Endothelial cell of umbilical vein (primary cell): ENCODE measurements at regions not wholly inside any gene's neighbourhood (a gene's known extent, or its start where the extent isn't known, plus 50 kb on each side); places are given as distances from the start of the nearest gene placed in this dataset.
"Not testable (repeated sequence)": the region's sequence is repeated elsewhere in the genome, so short reads cannot be mapped to it uniquely, and the experiment has no call there.

ENCODE experiments used
- EZH2 ChIP-seq: IDR thresholded peaks from 2 replicates; pipeline ENCODE4 v1.6.1; 2012; ENCODE audit warnings: borderline replicate concordance, low read depth, mild to moderate bottlenecking, moderate library complexity, low read length, inconsistent platforms; ENCODE audit not compliant: severe bottlenecking
- GATA2 ChIP-seq: IDR thresholded peaks from 2 replicates; pipeline ENCODE4 v1.7.0; 2011; ENCODE audit warnings: low read depth, mild to moderate bottlenecking, moderate library complexity, mixed read lengths, low read length; ENCODE audit not compliant: insufficient read length, insufficient read depth
- JUN ChIP-seq: IDR thresholded peaks from 2 replicates; pipeline ENCODE4 v1.6.1; 2011; ENCODE audit warnings: borderline replicate concordance, low read depth; ENCODE audit not compliant: insufficient read length, insufficient read depth
- MYC ChIP-seq: IDR thresholded peaks from one replicate; pipeline ENCODE4 v1.6.1; 2011; ENCODE audit warnings: mild to moderate bottlenecking, low read depth, low read length
- POLR2A ChIP-seq: IDR thresholded peaks from 2 replicates; pipeline ENCODE4 v1.6.1; 2012; ENCODE audit warnings: low read depth, mild to moderate bottlenecking, control low read depth, low read length
- POLR2AphosphoS5 ChIP-seq: IDR thresholded peaks from 2 replicates; pipeline ENCODE4 v1.6.1; 2012; ENCODE audit warnings: low read depth, mild to moderate bottlenecking, control low read depth, low read length, moderate library complexity; ENCODE audit not compliant: insufficient read depth
- TF ChIP-seq, protein P1 (sequence below), 2 donors: IDR thresholded peaks; 1 replicate in 1 of 2; 2 replicates in 1 of 2; pipeline ENCODE4 v1.5.1; 2011; ENCODE audit warnings: low read length in 2 of 2, mild to moderate bottlenecking in 2 of 2, moderate library complexity in 2 of 2, control low read depth in 1 of 2, inconsistent platforms in 1 of 2, low read depth in 1 of 2; ENCODE audit not compliant: insufficient read depth in 1 of 2; ENCODE audit errors: extremely low read depth in 1 of 2

- TF ChIP-seq POLR2A, MYC, POLR2AphosphoS5, GATA2, EZH2, JUN: not testable (repeated sequence)
- TF ChIP-seq, protein P1, sequence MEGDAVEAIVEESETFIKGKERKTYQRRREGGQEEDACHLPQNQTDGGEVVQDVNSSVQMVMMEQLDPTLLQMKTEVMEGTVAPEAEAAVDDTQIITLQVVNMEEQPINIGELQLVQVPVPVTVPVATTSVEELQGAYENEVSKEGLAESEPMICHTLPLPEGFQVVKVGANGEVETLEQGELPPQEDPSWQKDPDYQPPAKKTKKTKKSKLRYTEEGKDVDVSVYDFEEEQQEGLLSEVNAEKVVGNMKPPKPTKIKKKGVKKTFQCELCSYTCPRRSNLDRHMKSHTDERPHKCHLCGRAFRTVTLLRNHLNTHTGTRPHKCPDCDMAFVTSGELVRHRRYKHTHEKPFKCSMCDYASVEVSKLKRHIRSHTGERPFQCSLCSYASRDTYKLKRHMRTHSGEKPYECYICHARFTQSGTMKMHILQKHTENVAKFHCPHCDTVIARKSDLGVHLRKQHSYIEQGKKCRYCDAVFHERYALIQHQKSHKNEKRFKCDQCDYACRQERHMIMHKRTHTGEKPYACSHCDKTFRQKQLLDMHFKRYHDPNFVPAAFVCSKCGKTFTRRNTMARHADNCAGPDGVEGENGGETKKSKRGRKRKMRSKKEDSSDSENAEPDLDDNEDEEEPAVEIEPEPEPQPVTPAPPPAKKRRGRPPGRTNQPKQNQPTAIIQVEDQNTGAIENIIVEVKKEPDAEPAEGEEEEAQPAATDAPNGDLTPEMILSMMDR (IDR thresholded peaks at IDR 0.05; ENCODE audit: extremely low read depth in 1 of 2, insufficient read depth in 1 of 2, low read depth in 1 of 2, low read length in 2 of 2): not testable (repeated sequence)
These were observed 82.3 kb upstream of the PRDX6 start for GRCh38 chr1:173394813-173395212.
